Neuronal stem cell (in vitro differentiated cells): ENCODE measurements at regions not wholly inside any gene's neighbourhood (a gene's known extent, or its start where the extent isn't known, plus 50 kb on each side); places are given as distances from the start of the nearest gene placed in this dataset.
"Not testable (repeated sequence)": the region's sequence is repeated elsewhere in the genome, so short reads cannot be mapped to it uniquely, and the experiment has no call there.

ENCODE experiments used
- DNase-seq: peaks from one replicate; pipeline ENCODE4 v3.0.0-alpha.2; 2013; ENCODE audit warnings: low spot score
- H2AFZ ChIP-seq: one replicate; pipeline ENCODE4 v1.6.1; 2013; ENCODE audit warnings: mild to moderate bottlenecking, low read length, inconsistent platforms
- H2AK5ac ChIP-seq: 2 replicates; pipeline ENCODE4 v1.6.1; 2013; ENCODE audit warnings: low read depth, mild to moderate bottlenecking, inconsistent platforms, low read length, moderate library complexity, mixed read lengths
- H2BK120ac ChIP-seq: 2 replicates; pipeline ENCODE4 v1.6.1; 2013; ENCODE audit warnings: low read depth, mild to moderate bottlenecking, inconsistent platforms, low read length, moderate library complexity, mixed read lengths
- H2BK12ac ChIP-seq: one replicate; pipeline ENCODE4 v1.6.1; 2013; ENCODE audit warnings: low read length, inconsistent platforms
- H2BK15ac ChIP-seq: 2 replicates; pipeline ENCODE4 v1.6.1; 2013; ENCODE audit warnings: mild to moderate bottlenecking, low read length, inconsistent platforms, mixed read lengths
- H2BK5ac ChIP-seq: one replicate; pipeline ENCODE4 v1.6.1; 2013; ENCODE audit warnings: inconsistent platforms, mild to moderate bottlenecking, low read length, moderate library complexity
- H3K14ac ChIP-seq: one replicate; pipeline ENCODE4 v1.6.1; 2013; ENCODE audit warnings: low read length, inconsistent platforms
- H3K18ac ChIP-seq: 2 replicates; pipeline ENCODE4 v1.6.1; 2013; ENCODE audit warnings: low read length, inconsistent platforms
- H3K23ac ChIP-seq: 2 replicates; pipeline ENCODE4 v1.6.1; 2013; ENCODE audit warnings: low read depth, mild to moderate bottlenecking, mixed read lengths, low read length, inconsistent platforms; ENCODE audit not compliant: poor library complexity
- H3K27ac ChIP-seq: replicated peaks from 3 replicates; pipeline ENCODE4 v1.5.1; 2013; ENCODE audit warnings: low read length, inconsistent platforms
- H3K27me3 ChIP-seq, 3 experiments: 2 replicates each; pipeline ENCODE4 v1.6.1; 2013; ENCODE audit warnings: low read length in 3 of 3, mild to moderate bottlenecking in 2 of 3, inconsistent platforms in 1 of 3, low read depth in 1 of 3, mixed read lengths in 1 of 3, moderate library complexity in 1 of 3; ENCODE audit not compliant: control insufficient read depth in 3 of 3, insufficient read depth in 3 of 3
- H3K36me3 ChIP-seq, 2 donors: replicated peaks in 1 of 2; 2 replicates each; pipeline ENCODE4 v1.6.1; 2013; ENCODE audit warnings: low read length in 2 of 2; ENCODE audit not compliant: control insufficient read depth in 2 of 2, insufficient read depth in 2 of 2
- H3K4ac ChIP-seq: 2 replicates; pipeline ENCODE4 v1.6.1; 2013; ENCODE audit warnings: inconsistent platforms, mild to moderate bottlenecking, low read length, moderate library complexity
- H3K4me1 ChIP-seq, 2 donors: 1 replicate in 1 of 2; 2 replicates in 1 of 2; pipeline ENCODE4 v1.6.1; 2013; ENCODE audit warnings: low read length in 2 of 2, low read depth in 1 of 2; ENCODE audit not compliant: control insufficient read depth in 2 of 2, insufficient read depth in 1 of 2
- H3K4me2 ChIP-seq: one replicate; pipeline ENCODE4 v1.6.1; 2013; ENCODE audit warnings: mild to moderate bottlenecking, low read length, inconsistent platforms; ENCODE audit not compliant: insufficient read depth, poor library complexity, severe bottlenecking
- H3K4me3 ChIP-seq, 2 donors: 2 replicates each; pipeline ENCODE4 v1.5.1; 2013; ENCODE audit warnings: low read length in 2 of 2, mild to moderate bottlenecking in 2 of 2, inconsistent platforms in 1 of 2, moderate library complexity in 1 of 2
- H3K79me1 ChIP-seq: one replicate; pipeline ENCODE4 v1.6.1; 2013; ENCODE audit warnings: low read depth, mild to moderate bottlenecking, inconsistent platforms, low read length, moderate library complexity
- H3K9ac ChIP-seq: one replicate; pipeline ENCODE4 v1.6.1; 2013; ENCODE audit warnings: mild to moderate bottlenecking, low read depth, low read length, inconsistent platforms; ENCODE audit not compliant: poor library complexity
- H3K9me3 ChIP-seq, 2 donors: replicated peaks in 1 of 2; 2 replicates each; pipeline versions ENCODE3 to v1.6.1; 2013; ENCODE audit warnings: low read length in 2 of 2, mild to moderate bottlenecking in 2 of 2, inconsistent platforms in 1 of 2, low read depth in 1 of 2, mixed read lengths in 1 of 2, moderate library complexity in 1 of 2; ENCODE audit not compliant: control insufficient read depth in 2 of 2, insufficient read depth in 1 of 2
- H4K8ac ChIP-seq: one replicate; pipeline ENCODE4 v1.6.1; 2013; ENCODE audit warnings: low read depth, mild to moderate bottlenecking, inconsistent platforms, low read length, moderate library complexity
- H4K91ac ChIP-seq: one replicate; pipeline ENCODE4 v1.6.1; 2013; ENCODE audit warnings: low read length, low read depth, mild to moderate bottlenecking, inconsistent platforms; ENCODE audit not compliant: poor library complexity
- WGBS, 2 donors: extraction: QIAGEN DNeasy Blood & Tissue Kit; methylation state at CpG; one replicate each; pipeline ENCODE4 v1.1.7; 2013; ENCODE audit warnings: missing lambda C conversion rate in 2 of 2, mixed read lengths in 1 of 2; ENCODE audit not compliant: insufficient read length in 2 of 2, insufficient replicate concordance in 1 of 2; ENCODE audit errors: extremely low coverage in 2 of 2; 5-methylcytosine and 5-hydroxymethylcytosine counted together

DNA sequence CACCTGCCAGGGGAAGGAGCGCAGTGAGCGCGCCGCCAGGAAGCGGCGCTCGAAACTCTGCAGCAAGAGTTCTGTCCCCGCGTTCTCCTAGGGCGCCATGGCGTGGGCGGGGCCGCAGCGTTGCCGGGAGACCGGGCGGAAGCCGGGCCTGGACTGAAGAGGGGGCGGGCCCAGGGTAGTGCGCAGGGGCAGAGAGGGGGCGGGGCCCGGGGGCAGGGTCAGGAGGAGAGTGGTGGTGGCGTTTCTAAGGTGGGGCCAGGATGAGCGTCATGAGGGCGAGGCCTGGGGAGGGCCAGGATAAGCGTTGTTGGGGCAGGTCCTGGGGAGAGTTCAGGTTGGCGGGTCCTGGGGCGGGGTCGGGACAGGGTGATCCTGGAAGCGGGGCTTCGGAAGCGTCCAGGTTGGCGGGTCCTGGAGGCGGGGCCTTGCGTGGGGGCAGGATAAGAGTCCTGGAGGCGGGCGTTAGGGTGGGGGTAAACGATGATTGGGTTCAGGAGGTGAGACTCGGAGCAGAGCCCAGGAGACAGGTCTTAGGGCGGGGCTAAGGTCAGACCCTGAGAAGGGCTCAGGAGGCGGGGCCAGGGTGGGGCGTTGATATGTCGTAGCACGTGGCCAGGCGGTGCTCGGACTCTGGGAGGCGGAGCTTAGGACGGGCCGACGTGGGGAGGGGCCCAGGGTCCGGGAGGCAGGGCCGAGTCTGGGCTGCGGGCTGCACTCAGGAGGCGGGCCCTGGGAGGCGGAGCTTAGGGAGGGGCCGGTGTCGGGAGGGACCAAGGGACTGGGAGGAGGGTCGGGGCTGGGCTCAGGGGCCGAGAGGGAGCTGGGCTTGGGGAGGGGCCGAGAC lies 189.4 kb downstream of the ADRA2C start:
- H3K27ac ChIP-seq, H2BK120ac ChIP-seq, H3K4me1 ChIP-seq, H3K18ac ChIP-seq, H2AK5ac ChIP-seq, H3K27me3 ChIP-seq, H2BK12ac ChIP-seq, H3K36me3 ChIP-seq, H3K14ac ChIP-seq, H3K4ac ChIP-seq, H2BK15ac ChIP-seq, H2BK5ac ChIP-seq, H3K9me3 ChIP-seq, H4K91ac ChIP-seq, H3K23ac ChIP-seq, H4K8ac ChIP-seq, H3K79me1 ChIP-seq: not testable (repeated sequence)
- Histone ChIP-seq H3K4me2 (peak overlapping the region; percentile 73), H2AFZ (peak overlapping the region; percentile 95), H3K9ac (peak overlapping the region; percentile 88), H3K4me3 (peak overlapping the region; percentile 73 to 83)
- peak; percentile 98 for DNase-seq
- WGBS, 2 donors, result no CpG with 5 or more reads among the region's 60 CpGs

DNA sequence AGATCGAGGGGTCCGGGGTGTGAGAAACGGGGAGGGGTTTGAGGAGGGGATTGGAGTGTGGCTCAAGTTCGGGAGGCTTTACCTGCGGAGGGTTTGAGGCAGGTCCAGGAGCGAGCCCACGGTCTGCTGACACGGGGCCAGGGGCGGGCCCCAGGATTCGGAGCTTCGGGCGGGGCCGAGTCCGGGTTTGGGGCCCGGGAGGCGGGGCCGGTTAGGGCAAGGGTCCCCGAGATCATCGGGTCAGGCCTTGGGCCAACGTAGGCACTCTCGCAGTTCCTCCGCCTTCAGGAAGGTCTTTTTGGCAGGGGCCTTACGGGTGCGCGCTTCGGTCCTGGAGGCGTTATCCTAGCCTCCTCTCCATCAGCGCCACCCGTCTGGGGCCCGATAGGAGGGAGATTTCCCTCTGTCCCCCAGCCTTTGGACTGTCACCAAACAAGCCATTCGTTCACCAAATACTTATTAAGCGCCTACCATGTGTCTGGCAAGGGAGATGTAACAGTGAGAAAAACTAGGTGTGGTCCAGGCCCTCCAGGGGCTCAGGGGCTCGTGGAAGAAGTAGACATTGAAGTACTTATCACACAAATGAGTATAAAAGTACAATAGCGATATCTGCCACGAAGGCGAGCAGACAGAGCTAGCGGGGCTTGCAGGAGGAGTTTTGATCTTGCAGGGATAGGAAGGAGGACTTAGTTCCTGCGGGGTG lies 190.1 kb downstream of the ADRA2C start:
- not testable (repeated sequence) for H2BK12ac ChIP-seq, H3K9ac ChIP-seq, H3K27me3 ChIP-seq, H3K9me3 ChIP-seq, H2BK15ac ChIP-seq, H3K18ac ChIP-seq, H4K91ac ChIP-seq, H3K4ac ChIP-seq, H4K8ac ChIP-seq, H2BK5ac ChIP-seq, H3K27ac ChIP-seq, H3K79me1 ChIP-seq, H3K4me1 ChIP-seq, H2BK120ac ChIP-seq, H3K36me3 ChIP-seq, H3K23ac ChIP-seq, H3K14ac ChIP-seq, DNase-seq, H2AK5ac ChIP-seq
- WGBS, 2 donors, result no CpG with 5 or more reads among the region's 38 CpGs
- Histone ChIP-seq H2AFZ (peak overlapping the region; percentile 87), H3K4me3 (peak overlapping the region; percentile 61 to 73), H3K4me2 (peak overlapping the region; percentile 23)

DNA sequence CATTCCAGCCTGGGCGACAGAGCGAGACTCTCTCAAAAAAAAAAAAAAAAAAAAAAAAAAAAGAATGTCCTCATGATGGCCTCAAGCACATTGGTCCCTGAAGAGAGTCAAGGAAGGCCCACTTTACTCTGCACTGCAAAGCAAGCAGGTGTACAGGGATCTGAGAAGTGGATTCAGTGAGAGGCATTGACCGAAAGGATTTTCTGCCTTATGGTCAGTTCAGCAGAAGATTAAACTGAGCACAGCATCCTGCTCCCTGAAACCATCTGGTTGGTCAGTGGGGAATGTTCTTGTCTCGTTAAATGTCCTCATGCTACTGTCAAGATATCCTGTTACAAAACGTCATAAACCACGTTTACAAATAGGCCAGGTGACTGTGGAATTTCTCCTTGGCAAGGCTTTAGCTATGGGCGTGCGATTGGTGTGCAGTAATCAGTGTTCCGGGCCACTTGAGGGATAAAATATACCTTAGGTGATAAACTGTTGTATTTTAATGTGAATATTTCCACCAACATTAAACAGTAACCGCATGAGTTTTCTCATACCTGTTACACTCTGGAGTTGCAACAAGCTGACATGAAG lies 195.0 kb downstream of the ADRA2C start:
- not testable (repeated sequence) for H3K18ac ChIP-seq, H3K4me1 ChIP-seq, H3K27me3 ChIP-seq, H2AFZ ChIP-seq, H2BK5ac ChIP-seq, H2BK120ac ChIP-seq, H3K14ac ChIP-seq, H3K23ac ChIP-seq, H2BK12ac ChIP-seq, H3K4me3 ChIP-seq, DNase-seq, H3K79me1 ChIP-seq, H2AK5ac ChIP-seq, H3K4me2 ChIP-seq, H4K8ac ChIP-seq, H3K27ac ChIP-seq, H4K91ac ChIP-seq, H3K9me3 ChIP-seq, H2BK15ac ChIP-seq, H3K36me3 ChIP-seq, H3K9ac ChIP-seq, H3K4ac ChIP-seq
- WGBS, 2 donors, result no CpG with 5 or more reads among the region's 10 CpGs
